SK-N-SH (cell line): ENCODE measurements at regions not wholly inside any gene's neighbourhood (a gene's known extent, or its start where the extent isn't known, plus 50 kb on each side); places are given as distances from the start of the nearest gene placed in this dataset.

Source experiments
- CTCF ChIA-PET: fragments of 300-600, 350-600 bp; formaldehyde crosslinking; extraction: SDS; loops from one replicate; lab custom pipeline; 2021; lab: Yijun Ruan, JAX
- POLR2A ChIA-PET: fragments of 350-600 bp; sonication (Branson Sonifier 250); formaldehyde crosslinking; extraction: SDS; loops from one replicate; lab custom pipeline; 2020; ENCODE audit warnings: antibody characterized with exemption, inconsistent platforms; lab: Yijun Ruan, JAX
- DNase-seq: peaks from one replicate; pipeline ENCODE4 v3.0.0; 2012
- H2AFZ ChIP-seq: fragments of 200-600 bp; sonication (generic); 2 replicates; pipeline ENCODE4 v1.8.1; 2016; ENCODE audit warnings: antibody characterized with exemption, mild to moderate bottlenecking, low read depth
- H3F3A ChIP-seq: fragments of 200-600 bp; sonication (generic); replicated peaks from 2 replicates; pipeline ENCODE3; 2016; ENCODE audit warnings: antibody characterized with exemption, mild to moderate bottlenecking; ENCODE audit not compliant: insufficient read depth
- H3K27ac ChIP-seq, 2 experiments: fragments of 200-500 bp in 1 of 2; fragments of 200-600 bp in 1 of 2; sonication (Bioruptor generic) in 1 of 2; sonication (generic), shearing (Covaris generic) in 1 of 2; 2 replicates each; pipeline versions ENCODE4 v1.5.1 to v1.6.1; 2014 to 2016; ENCODE audit warnings: low read depth in 2 of 2, inconsistent platforms in 1 of 2, low read length in 1 of 2, mild to moderate bottlenecking in 1 of 2, mixed read lengths in 1 of 2
- H3K27me3 ChIP-seq: fragments of 200-600 bp; sonication (generic), shearing (Covaris generic); 2 replicates; pipeline ENCODE4 v1.6.1; 2016; ENCODE audit warnings: mixed run types; ENCODE audit not compliant: insufficient read depth
- H3K36me3 ChIP-seq, 2 experiments: fragments of 200-500 bp in 1 of 2; fragments of 200-600 bp in 1 of 2; sonication (Bioruptor generic) in 1 of 2; sonication (generic) in 1 of 2; replicated peaks in 1 of 2; 2 replicates each; pipeline versions ENCODE3 to v1.5.1; 2014 to 2016; ENCODE audit warnings: low read length in 1 of 2, mild to moderate bottlenecking in 1 of 2; ENCODE audit not compliant: insufficient read depth in 2 of 2, control insufficient read depth in 1 of 2
- H3K4me1 ChIP-seq, 2 experiments: fragments of 200-500 bp in 1 of 2; fragments of 200-600 bp in 1 of 2; sonication (Bioruptor generic) in 1 of 2; sonication (generic), shearing (Covaris generic) in 1 of 2; 2 replicates each; pipeline versions ENCODE4 v1.5.1 to v1.6.1; 2014 to 2016; ENCODE audit warnings: low read depth in 1 of 2, low read length in 1 of 2, mixed run types in 1 of 2; ENCODE audit not compliant: insufficient read depth in 2 of 2, control insufficient read depth in 1 of 2
- H3K4me2 ChIP-seq: fragments of 200-600 bp; sonication (generic), shearing (Covaris generic); 2 replicates; pipeline ENCODE4 v1.6.1; 2017; ENCODE audit warnings: mixed run types
- H3K4me3 ChIP-seq, 2 experiments: fragments of 200-500 bp in 1 of 2; fragments of 200-600 bp in 1 of 2; sonication (Bioruptor generic) in 1 of 2; sonication (generic), shearing (Covaris generic) in 1 of 2; 2 replicates each; pipeline versions ENCODE4 v1.5.1 to v1.8.1; 2014 to 2016; ENCODE audit warnings: low read depth in 2 of 2, inconsistent platforms in 1 of 2, low read length in 1 of 2, mild to moderate bottlenecking in 1 of 2, mixed read lengths in 1 of 2, moderate library complexity in 1 of 2
- H3K79me2 ChIP-seq: fragments of 200-600 bp; sonication (generic); 2 replicates; pipeline ENCODE4 v1.8.1; 2017; ENCODE audit warnings: mild to moderate bottlenecking; ENCODE audit not compliant: insufficient read depth
- H3K9ac ChIP-seq: fragments of 200-600 bp; sonication (generic); 2 replicates; pipeline ENCODE4 v1.6.1; 2017; ENCODE audit warnings: mixed run types
- H3K9me2 ChIP-seq: fragments of 200-600 bp; sonication (generic); 2 replicates; pipeline ENCODE4 v1.6.1; 2017; ENCODE audit warnings: mixed run types
- H3K9me3 ChIP-seq: fragments of 200-600 bp; sonication (generic); 2 replicates; pipeline ENCODE4 v1.6.1; 2017; ENCODE audit warnings: mixed run types, mild to moderate bottlenecking, moderate library complexity
- H4K20me1 ChIP-seq: fragments of 200-600 bp; sonication (generic); 2 replicates; pipeline ENCODE4 v1.6.1; 2017; ENCODE audit warnings: mild to moderate bottlenecking, mixed run types; ENCODE audit not compliant: insufficient read depth
- CTCF ChIP-seq: fragments of 200-600 bp; sonication (generic); IDR thresholded peaks from 2 replicates; pipeline ENCODE4 v1.6.1; 2017; ENCODE audit warnings: antibody characterized with exemption, mild to moderate bottlenecking, moderate library complexity
- ELF1 ChIP-seq: IDR thresholded peaks from 2 replicates; pipeline ENCODE4 v1.4.0; 2012
- EP300 ChIP-seq, 2 experiments: IDR thresholded peaks; 2 replicates each; pipeline versions ENCODE4 v1.4.0 to v1.6.1; 2012; ENCODE audit warnings: borderline replicate concordance in 1 of 2, low read depth in 1 of 2, low read length in 1 of 2
- EZH2phosphoT487 ChIP-seq: fragments of 200-600 bp; sonication (generic); IDR thresholded peaks from 2 replicates; pipeline ENCODE4 v1.6.1; 2017; ENCODE audit warnings: low read depth, mixed run types, mild to moderate bottlenecking, antibody characterized with exemption, moderate library complexity, borderline replicate concordance
- FOXJ3 ChIP-seq: sonication (generic); formaldehyde crosslinking; IDR thresholded peaks from 2 replicates; pipeline ENCODE4 v1.5.1; 2020; ENCODE audit warnings: mild to moderate bottlenecking, missing genetic modification reagents
- IRF3 ChIP-seq: fragments of 150-350 bp; IDR thresholded peaks from 2 replicates; pipeline ENCODE4 v1.6.1; 2016; ENCODE audit warnings: mild to moderate bottlenecking, low read depth, low read length
- JUND ChIP-seq: IDR thresholded peaks from 2 replicates; pipeline ENCODE4 v1.4.0; 2012
- MAX ChIP-seq: IDR thresholded peaks from 2 replicates; pipeline ENCODE4 v1.4.0; 2012; ENCODE audit warnings: low read depth
- MEF2A ChIP-seq: IDR thresholded peaks from 2 replicates; pipeline ENCODE4 v1.4.0; 2012; ENCODE audit warnings: low read depth, borderline replicate concordance
- MXI1 ChIP-seq: IDR thresholded peaks from 2 replicates; pipeline ENCODE4 v1.6.1; 2012; ENCODE audit warnings: mild to moderate bottlenecking, low read depth, low read length, improper control_type of control experiment
- NFIC ChIP-seq: IDR thresholded peaks from 2 replicates; pipeline ENCODE4 v1.4.0; 2012; ENCODE audit warnings: borderline replicate concordance
- PBX3 ChIP-seq: IDR thresholded peaks from 2 replicates; pipeline ENCODE4; 2012
- POLR2AphosphoS5 ChIP-seq: IDR thresholded peaks from 2 replicates; pipeline ENCODE4 v1.6.1; 2012; ENCODE audit warnings: low read depth, low read length
- RAD21 ChIP-seq: IDR thresholded peaks from 2 replicates; pipeline ENCODE4 v1.6.1; 2012; ENCODE audit warnings: mild to moderate bottlenecking, low read length
- RCOR1 ChIP-seq: fragments of 150-350 bp; IDR thresholded peaks from 2 replicates; pipeline ENCODE4 v1.6.1; 2017; ENCODE audit warnings: antibody characterized with exemption, low read length
- RFX5 ChIP-seq: IDR thresholded peaks from 2 replicates; pipeline ENCODE4 v1.6.1; 2012; ENCODE audit warnings: mild to moderate bottlenecking, improper control_type of control experiment, low read length
- RXRA ChIP-seq: IDR thresholded peaks from 2 replicates; pipeline ENCODE4 v1.4.0; 2012; ENCODE audit warnings: low read depth, mild to moderate bottlenecking, borderline replicate concordance
- TEAD4 ChIP-seq: IDR thresholded peaks from 2 replicates; pipeline ENCODE4 v1.4.0; 2012; ENCODE audit warnings: mild to moderate bottlenecking, borderline replicate concordance; ENCODE audit not compliant: insufficient read depth
- USF1 ChIP-seq: IDR thresholded peaks from 2 replicates; pipeline ENCODE4 v1.4.0; 2012; ENCODE audit warnings: low read depth, borderline replicate concordance
- USF2 ChIP-seq: fragments of 150-350 bp; IDR thresholded peaks from 2 replicates; pipeline ENCODE4 v1.6.1; 2017; ENCODE audit warnings: antibody characterized with exemption, low read length, low read depth, borderline replicate concordance
- ZBTB33 ChIP-seq: IDR thresholded peaks from 2 replicates; pipeline ENCODE4 v1.4.0; 2012; ENCODE audit warnings: low read depth, borderline replicate concordance
- WGBS: methylation state at CpG from one replicate; pipeline ENCODE4 v1.1.6; 2017; ENCODE audit warnings: low lambda C conversion rate; 5-methylcytosine and 5-hydroxymethylcytosine counted together

GRCh38 chr1:87958716-87959115, 630.0 kb downstream of the LMO4 start (continued):
- no peak for TF ChIP-seq ELF1
- TF ChIP-seq EZH2phosphoT487 = no peak
- no peak for TF ChIP-seq JUND
- TF ChIP-seq PBX3 = no peak
- no peak for TF ChIP-seq NFIC
- TF ChIP-seq USF2 = no peak
- TF ChIP-seq IRF3 = no peak
- TF ChIP-seq RFX5 = no peak
- TF ChIP-seq, all 33 proteins: peak for 0

GRCh38 chr1:87959236-87959635, 630.6 kb downstream of the LMO4 start:
- H3K9me3 ChIP-seq = no peaks in the 10 kb centered on the region
- 78% methylated on average over 4 of the region's 4 CpGs for WGBS
- ChIA-PET CTCF (no interaction called here), POLR2A (no interaction called here)
- no peak overlapping the region for H3K9ac ChIP-seq
- no peak overlapping the region for H3K4me3 ChIP-seq
- peaks cover 13% of the 10 kb centered on the region for H3F3A ChIP-seq
- no peaks in the 10 kb centered on the region for H3K36me3 ChIP-seq
- H4K20me1 ChIP-seq = no peaks in the 10 kb centered on the region
- H3K9me2 ChIP-seq = no peaks in the 10 kb centered on the region
- peaks cover 0 to 16% of the 10 kb centered on the region in 2 experiments; a peak in 2 of 4 replicates for H3K4me1 ChIP-seq
- no peak overlapping the region for H2AFZ ChIP-seq
- H3K79me2 ChIP-seq = no peaks in the 10 kb centered on the region
- H3K27me3 ChIP-seq = no peaks in the 10 kb centered on the region
- no peak overlapping the region for H3K4me2 ChIP-seq
- DNase-seq = no peak
- no peak overlapping the region for H3K27ac ChIP-seq
- no peak for TF ChIP-seq USF1
- no peak for TF ChIP-seq POLR2AphosphoS5
- TF ChIP-seq ZBTB33 = no peak
- TF ChIP-seq TEAD4 = no peak
- TF ChIP-seq EP300 (IDR thresholded peaks at IDR 0.05; ENCODE audit: borderline replicate concordance in 1 of 2, low read depth in 1 of 2, low read length in 1 of 2) = no peak
- TF ChIP-seq FOXJ3 (CRISPR knock-in tag) = no peak
- TF ChIP-seq CTCF = no peak
- TF ChIP-seq MEF2A = no peak
- no peak for TF ChIP-seq EZH2phosphoT487
- no peak for TF ChIP-seq PBX3
- TF ChIP-seq RAD21 = no peak
- TF ChIP-seq RFX5 = no peak
- no peak for TF ChIP-seq RCOR1
- TF ChIP-seq MAX = no peak
- TF ChIP-seq MXI1 = no peak
- no peak for TF ChIP-seq RXRA
- no peak for TF ChIP-seq IRF3
